ENCODE measurements at regions not wholly inside any gene's neighbourhood (a gene's known extent, or its start where the extent isn't known, plus 50 kb on each side); places are given as distances from the start of the nearest gene placed in this dataset.

- H3K27me3 ChIP-seq (replicated peaks; ENCODE audit: insufficient read depth, low read depth, low read length, poor library complexity) = no peaks in the 10 kb centered on the region
- BruUV-seq (replicated peaks) = no TSS peak
- H3K4me3 ChIP-seq (ENCODE audit: low read depth, low read length, poor library complexity, severe bottlenecking) = no peak overlapping the region
- DNase-seq (ENCODE audit: low spot score) = no peak
- H3K36me3 ChIP-seq (ENCODE audit: insufficient read depth, low read length, poor library complexity, severe bottlenecking) = no peaks in the 10 kb centered on the region
- no peaks in the 10 kb centered on the region for H3K4me1 ChIP-seq (ENCODE audit: insufficient read depth, low read length, poor library complexity, severe bottlenecking)
- POLR2A ChIA-PET (ENCODE audit: low non-redundant PET) = no interaction called here
- CTCF ChIA-PET = no interaction called here
- H3K27ac ChIP-seq (ENCODE audit: low read depth, low read length, poor library complexity, severe bottlenecking) = no peak overlapping the region
- no peak for TF ChIP-seq EZH2 (IDR thresholded peaks at IDR 0.05; ENCODE audit: borderline replicate concordance, low read depth, low read length, poor library complexity, severe bottlenecking)
- TF ChIP-seq, protein P1, sequence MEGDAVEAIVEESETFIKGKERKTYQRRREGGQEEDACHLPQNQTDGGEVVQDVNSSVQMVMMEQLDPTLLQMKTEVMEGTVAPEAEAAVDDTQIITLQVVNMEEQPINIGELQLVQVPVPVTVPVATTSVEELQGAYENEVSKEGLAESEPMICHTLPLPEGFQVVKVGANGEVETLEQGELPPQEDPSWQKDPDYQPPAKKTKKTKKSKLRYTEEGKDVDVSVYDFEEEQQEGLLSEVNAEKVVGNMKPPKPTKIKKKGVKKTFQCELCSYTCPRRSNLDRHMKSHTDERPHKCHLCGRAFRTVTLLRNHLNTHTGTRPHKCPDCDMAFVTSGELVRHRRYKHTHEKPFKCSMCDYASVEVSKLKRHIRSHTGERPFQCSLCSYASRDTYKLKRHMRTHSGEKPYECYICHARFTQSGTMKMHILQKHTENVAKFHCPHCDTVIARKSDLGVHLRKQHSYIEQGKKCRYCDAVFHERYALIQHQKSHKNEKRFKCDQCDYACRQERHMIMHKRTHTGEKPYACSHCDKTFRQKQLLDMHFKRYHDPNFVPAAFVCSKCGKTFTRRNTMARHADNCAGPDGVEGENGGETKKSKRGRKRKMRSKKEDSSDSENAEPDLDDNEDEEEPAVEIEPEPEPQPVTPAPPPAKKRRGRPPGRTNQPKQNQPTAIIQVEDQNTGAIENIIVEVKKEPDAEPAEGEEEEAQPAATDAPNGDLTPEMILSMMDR (conservative IDR thresholded peaks at IDR 0.05; ENCODE audit: low read depth, low read length) = no peak
- intact Hi-C loops (cut with micrococcal nuclease; ENCODE audit: unreplicated experiment) = no loop called here
- H3K9me3 ChIP-seq (ENCODE audit: low read depth, low read length, poor library complexity, severe bottlenecking) = no peaks in the 10 kb centered on the region
Observed at GRCh38 chr13:54312885-54313284, 1284.3 kb downstream of the OLFM4 start.

DNA sequence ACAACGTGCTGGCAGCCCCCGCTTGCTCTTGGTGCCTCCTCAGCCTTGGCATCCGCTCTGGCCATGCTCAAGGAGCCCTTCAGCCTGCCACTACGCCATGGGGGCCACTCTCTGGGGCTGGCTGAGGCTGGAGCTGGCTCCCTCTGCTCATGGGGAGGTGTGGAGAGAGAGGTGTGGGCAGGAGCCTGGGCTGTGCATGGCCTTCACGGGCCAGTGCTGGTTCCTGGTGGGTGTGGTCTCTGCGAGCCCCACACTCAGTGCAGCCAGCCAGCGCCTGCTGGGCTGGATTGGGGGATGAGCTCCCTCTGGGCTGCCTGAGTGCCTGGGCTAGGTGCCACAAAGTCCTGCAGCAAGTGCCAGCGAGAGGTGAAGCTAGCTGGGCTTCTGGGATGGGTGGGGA is 1289.1 kb downstream of the OLFM4 start:
- Histone ChIP-seq H3K4me3 (ENCODE audit: low read depth, low read length, poor library complexity, severe bottlenecking) (no peak overlapping the region), H3K27me3 (replicated peaks; ENCODE audit: insufficient read depth, low read depth, low read length, poor library complexity) (no peaks in the 10 kb centered on the region), H3K4me1 (ENCODE audit: insufficient read depth, low read length, poor library complexity, severe bottlenecking) (no peaks in the 10 kb centered on the region), H3K9me3 (ENCODE audit: low read depth, low read length, poor library complexity, severe bottlenecking) (no peaks in the 10 kb centered on the region), H3K36me3 (ENCODE audit: insufficient read depth, low read length, poor library complexity, severe bottlenecking) (no peaks in the 10 kb centered on the region), H3K27ac (ENCODE audit: low read depth, low read length, poor library complexity, severe bottlenecking) (no peak overlapping the region)
- intact Hi-C loops (cut with micrococcal nuclease; ENCODE audit: unreplicated experiment) = no loop called here
- ChIA-PET POLR2A (ENCODE audit: low non-redundant PET) (no interaction called here), CTCF (no interaction called here)
- BruUV-seq (replicated peaks) = no TSS peak
- TF ChIP-seq EZH2 (IDR thresholded peaks at IDR 0.05; ENCODE audit: borderline replicate concordance, low read depth, low read length, poor library complexity, severe bottlenecking) = no peak
- TF ChIP-seq, protein P1 (conservative IDR thresholded peaks at IDR 0.05; ENCODE audit: low read depth, low read length) = no peak
- DNase-seq (ENCODE audit: low spot score) = no peak

DNA sequence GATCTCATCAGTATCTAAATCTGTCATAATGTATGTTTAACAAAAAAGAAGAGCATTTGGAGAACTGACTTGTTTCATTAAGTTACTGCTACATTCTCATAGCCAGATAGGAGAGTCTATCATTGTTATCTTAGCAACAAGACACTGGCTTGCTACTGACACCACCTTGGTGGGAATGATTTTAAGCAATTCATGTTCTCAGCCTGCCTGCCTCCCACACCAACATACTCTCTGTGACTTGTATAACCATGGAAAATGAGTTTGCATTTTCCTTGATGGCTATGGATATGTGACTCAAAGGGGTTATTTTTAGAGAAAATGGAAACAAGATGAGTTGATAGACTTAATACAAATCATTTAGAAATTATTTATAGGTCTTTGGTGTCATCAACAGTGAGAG is 1308.9 kb downstream of the OLFM4 start:
- H3K4me3 ChIP-seq (ENCODE audit: low read depth, low read length, poor library complexity, severe bottlenecking) = no peak overlapping the region
- H3K27me3 ChIP-seq (replicated peaks; ENCODE audit: insufficient read depth, low read depth, low read length, poor library complexity) = no peaks in the 10 kb centered on the region
- H3K9me3 ChIP-seq (ENCODE audit: low read depth, low read length, poor library complexity, severe bottlenecking) = no peaks in the 10 kb centered on the region
- intact Hi-C loops (cut with micrococcal nuclease; ENCODE audit: unreplicated experiment) = no loop called here
- POLR2A ChIA-PET (ENCODE audit: low non-redundant PET) = no interaction called here
- no TSS peak for BruUV-seq (replicated peaks)
- H3K27ac ChIP-seq (ENCODE audit: low read depth, low read length, poor library complexity, severe bottlenecking) = no peak overlapping the region
- no peak for TF ChIP-seq EZH2 (IDR thresholded peaks at IDR 0.05; ENCODE audit: borderline replicate concordance, low read depth, low read length, poor library complexity, severe bottlenecking)
- TF ChIP-seq, protein P1 (conservative IDR thresholded peaks at IDR 0.05; ENCODE audit: low read depth, low read length) = no peak
- no peaks in the 10 kb centered on the region for H3K36me3 ChIP-seq (ENCODE audit: insufficient read depth, low read length, poor library complexity, severe bottlenecking)
- no peak for DNase-seq (ENCODE audit: low spot score)
- CTCF ChIA-PET = no interaction called here
- H3K4me1 ChIP-seq (ENCODE audit: insufficient read depth, low read length, poor library complexity, severe bottlenecking) = no peaks in the 10 kb centered on the region
